ENCODE measurements at regions not wholly inside any gene's neighbourhood (a gene's known extent, or its start where the extent isn't known, plus 50 kb on each side); places are given as distances from the start of the nearest gene placed in this dataset.
A peak's percentile ranks its signal among the peaks of the same experiment; 100 is the strongest.

- Histone ChIP-seq H3K4me3 (ENCODE audit: insufficient read depth, low read length) (no peak overlapping the region), H3K27ac (ENCODE audit: low read depth, low read length) (no peak overlapping the region), H3K9me3 (ENCODE audit: low read depth, low read length) (no peaks in the 10 kb centered on the region), H3K4me2 (ENCODE audit: insufficient read depth, low read length) (peak overlapping the region; percentile 76), H4K20me1 (ENCODE audit: insufficient read depth, low read length) (no peaks in the 10 kb centered on the region), H3K4me1 (ENCODE audit: insufficient read depth, low read length) (no peaks in the 10 kb centered on the region), H2AFZ (ENCODE audit: low read length) (no peak overlapping the region), H3K36me3 (ENCODE audit: insufficient read depth, low read length) (no peaks in the 10 kb centered on the region), H3K27me3 (ENCODE audit: insufficient read depth, low read length) (no peaks in the 10 kb centered on the region), H3K79me2 (ENCODE audit: insufficient read depth, low read length) (no peaks in the 10 kb centered on the region)
- TF ChIP-seq CTCF (IDR thresholded peaks at IDR 0.05; ENCODE audit: extremely low read depth, low read depth, low read length) = no peak
- no peak for DNase-seq (ENCODE audit: insufficient read length, low spot score, missing footprints)
Observed at GRCh38 chr6:27631609-27631916, 158.7 kb upstream of the ZNF184 start.

GRCh38 chr6:27630727-27631608, 158.1 kb upstream of the ZNF184 start:
- peak overlapping the region; percentile 76 for H3K4me2 ChIP-seq (ENCODE audit: insufficient read depth, low read length)
- H3K4me3 ChIP-seq (ENCODE audit: insufficient read depth, low read length) = peak overlapping the region; percentile 70
- no peaks in the 10 kb centered on the region for H3K27me3 ChIP-seq (ENCODE audit: insufficient read depth, low read length)
- H3K4me1 ChIP-seq (ENCODE audit: insufficient read depth, low read length) = no peaks in the 10 kb centered on the region
- H3K36me3 ChIP-seq (ENCODE audit: insufficient read depth, low read length) = no peaks in the 10 kb centered on the region
- peak overlapping the region; percentile 70 for H2AFZ ChIP-seq (ENCODE audit: low read length)
- H3K9me3 ChIP-seq (ENCODE audit: low read depth, low read length) = no peaks in the 10 kb centered on the region
- no peak for TF ChIP-seq CTCF (IDR thresholded peaks at IDR 0.05; ENCODE audit: extremely low read depth, low read depth, low read length)
- H3K27ac ChIP-seq (ENCODE audit: low read depth, low read length) = no peak overlapping the region
- H4K20me1 ChIP-seq (ENCODE audit: insufficient read depth, low read length) = no peaks in the 10 kb centered on the region
- DNase-seq (ENCODE audit: insufficient read length, low spot score, missing footprints) = peak; percentile 60
- no peaks in the 10 kb centered on the region for H3K79me2 ChIP-seq (ENCODE audit: insufficient read depth, low read length)

- Histone ChIP-seq H4K20me1 (ENCODE audit: insufficient read depth, low read length) (no peaks in the 10 kb centered on the region), H3K27me3 (ENCODE audit: insufficient read depth, low read length) (no peaks in the 10 kb centered on the region), H3K79me2 (ENCODE audit: insufficient read depth, low read length) (no peaks in the 10 kb centered on the region), H3K9me3 (ENCODE audit: low read depth, low read length) (no peaks in the 10 kb centered on the region), H3K36me3 (ENCODE audit: insufficient read depth, low read length) (no peaks in the 10 kb centered on the region), H3K4me2 (ENCODE audit: insufficient read depth, low read length) (no peak overlapping the region), H3K4me1 (ENCODE audit: insufficient read depth, low read length) (no peaks in the 10 kb centered on the region), H2AFZ (ENCODE audit: low read length) (no peak overlapping the region), H3K27ac (ENCODE audit: low read depth, low read length) (no peak overlapping the region), H3K4me3 (ENCODE audit: insufficient read depth, low read length) (no peak overlapping the region)
- DNase-seq (ENCODE audit: insufficient read length, low spot score, missing footprints) = no peak
- TF ChIP-seq CTCF (IDR thresholded peaks at IDR 0.05; ENCODE audit: extremely low read depth, low read depth, low read length) = no peak
Observed at GRCh38 chr6:27624694-27625262, 151.9 kb upstream of the ZNF184 start.

- TF ChIP-seq CTCF (IDR thresholded peaks at IDR 0.05; ENCODE audit: extremely low read depth, low read depth, low read length) = no peak
- H3K4me2 ChIP-seq (ENCODE audit: insufficient read depth, low read length) = no peak overlapping the region
- DNase-seq (ENCODE audit: insufficient read length, low spot score, missing footprints) = no peak
- no peak overlapping the region for H3K4me3 ChIP-seq (ENCODE audit: insufficient read depth, low read length)
- no peaks in the 10 kb centered on the region for H3K79me2 ChIP-seq (ENCODE audit: insufficient read depth, low read length)
- H4K20me1 ChIP-seq (ENCODE audit: insufficient read depth, low read length) = no peaks in the 10 kb centered on the region
- no peak overlapping the region for H3K27ac ChIP-seq (ENCODE audit: low read depth, low read length)
- H3K9me3 ChIP-seq (ENCODE audit: low read depth, low read length) = no peaks in the 10 kb centered on the region
- no peaks in the 10 kb centered on the region for H3K36me3 ChIP-seq (ENCODE audit: insufficient read depth, low read length)
- H3K4me1 ChIP-seq (ENCODE audit: insufficient read depth, low read length) = peaks cover 3% of the 10 kb centered on the region
- H2AFZ ChIP-seq (ENCODE audit: low read length) = no peak overlapping the region
- no peaks in the 10 kb centered on the region for H3K27me3 ChIP-seq (ENCODE audit: insufficient read depth, low read length)
Observed at GRCh38 chr6:27623103-27623502, 150.2 kb upstream of the ZNF184 start.

Data from osteoblast (primary cell).